Activated T-cell treated with anti-CD3 and anti-CD28 coated beads for 48 hours (primary cell): ENCODE measurements at regions not wholly inside any gene's neighbourhood (a gene's known extent, or its start where the extent isn't known, plus 50 kb on each side); places are given as distances from the start of the nearest gene placed in this dataset.

Experiments used
- DNase-seq: peaks from one replicate; pipeline ENCODE4 v3.0.0-alpha.2; 2020; ENCODE audit warnings: low read depth

DNA sequence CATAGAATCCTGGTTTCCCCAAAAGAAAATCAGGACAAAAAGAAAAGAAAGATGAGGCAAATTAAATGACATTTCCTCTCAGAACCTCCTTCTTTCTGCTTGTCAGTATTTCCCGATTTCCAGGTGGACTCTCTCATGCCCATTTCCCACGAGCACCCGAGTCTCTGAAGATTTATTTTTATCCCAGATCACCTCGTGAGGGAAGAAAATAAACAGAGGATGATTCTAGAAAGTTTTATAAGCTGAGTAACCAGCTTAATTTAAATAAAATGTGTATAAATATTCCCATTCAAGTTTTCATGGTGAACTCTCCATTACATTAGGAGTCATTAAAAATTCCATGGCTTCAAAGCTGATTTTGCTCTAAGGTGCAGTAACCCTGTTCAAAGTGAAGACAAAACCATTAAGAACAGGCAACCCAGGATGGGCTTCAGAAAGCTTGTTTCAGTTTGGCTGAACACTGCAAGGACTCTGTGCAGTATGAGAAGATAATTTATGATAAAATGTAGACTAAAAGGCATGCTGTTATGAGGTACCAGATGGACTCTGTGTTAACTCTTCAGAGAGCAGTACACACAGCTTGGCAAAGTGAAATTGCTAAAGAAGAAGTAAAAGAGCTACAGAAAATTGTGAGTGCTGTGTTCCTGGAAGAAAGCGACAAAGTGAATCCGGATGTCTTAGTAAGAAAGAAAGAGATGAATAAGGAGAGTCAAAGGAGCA lies 521.3 kb upstream of the LRRN3 start:
- DNase-seq, result no peak

DNA sequence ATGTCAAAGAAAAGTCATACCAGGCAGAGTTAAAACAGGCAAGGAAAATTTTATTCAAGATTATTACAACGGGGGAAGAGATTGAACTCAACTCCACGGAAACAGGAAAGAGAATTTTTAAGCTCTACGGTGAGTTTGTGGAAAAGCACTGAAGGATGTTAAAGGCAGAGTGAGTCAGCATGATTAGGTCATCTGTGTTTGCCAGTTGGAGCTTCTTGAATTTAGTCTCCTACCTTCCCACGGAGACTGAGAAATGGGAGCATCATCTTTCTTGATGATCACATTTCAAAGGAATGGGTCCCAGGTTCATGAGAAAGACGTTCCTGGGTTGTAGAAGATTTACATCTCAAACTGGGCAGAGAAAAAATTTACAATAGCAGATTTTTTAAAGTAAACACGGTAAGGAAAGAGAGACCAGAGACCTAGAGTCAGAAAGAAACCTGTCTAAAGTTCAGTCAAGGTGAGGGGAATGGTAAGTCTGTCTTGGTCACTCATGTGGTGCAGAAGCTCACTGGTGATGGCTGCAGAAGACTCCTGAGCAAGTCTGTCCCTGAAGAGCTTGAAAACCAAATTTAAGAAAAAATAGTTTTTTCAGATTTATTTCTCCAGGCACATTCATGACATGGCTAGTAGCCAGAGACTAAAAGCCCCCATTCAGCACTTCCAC lies 516.9 kb upstream of the LRRN3 start:
- DNase-seq, result no peak

DNA sequence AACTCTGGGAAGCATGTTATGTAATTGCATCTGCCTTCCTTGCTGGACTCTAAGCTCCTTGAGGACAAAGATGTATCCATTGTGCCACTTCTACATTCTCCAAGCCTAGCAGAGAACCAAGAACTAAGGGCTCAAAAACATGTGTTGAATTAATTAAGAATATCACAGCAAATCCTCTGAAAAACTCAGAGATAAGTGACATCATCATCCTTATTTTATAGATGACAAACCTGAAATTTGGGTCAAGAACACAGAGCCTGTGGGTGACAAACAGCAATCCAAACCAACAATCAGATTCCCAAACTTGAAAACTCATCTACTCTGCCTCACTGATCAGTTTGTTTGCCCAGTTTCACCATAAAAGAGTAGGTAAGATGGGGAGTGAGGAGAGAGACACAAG lies 503.6 kb upstream of the LRRN3 start:
- no peak for DNase-seq

DNA sequence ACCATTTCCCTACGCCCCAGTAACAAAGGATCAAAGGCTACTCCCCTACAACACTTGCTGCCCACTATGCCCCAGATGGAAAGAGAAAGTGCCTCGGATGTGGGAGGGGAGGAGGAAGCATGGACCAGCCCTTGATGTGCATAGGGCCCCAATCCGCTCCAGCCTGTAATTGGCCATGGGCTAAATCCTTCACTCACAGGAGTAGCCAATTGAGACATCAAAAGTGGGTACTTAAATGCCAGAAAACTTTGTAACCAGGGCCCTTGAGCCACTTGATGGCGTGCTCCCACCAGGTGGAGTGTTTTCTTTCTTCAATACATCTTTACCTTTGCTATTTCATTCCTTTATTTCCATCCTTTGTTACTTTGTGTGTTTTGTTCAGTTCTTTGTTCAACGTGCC lies 500.5 kb upstream of the LRRN3 start:
- no peak for DNase-seq

DNA sequence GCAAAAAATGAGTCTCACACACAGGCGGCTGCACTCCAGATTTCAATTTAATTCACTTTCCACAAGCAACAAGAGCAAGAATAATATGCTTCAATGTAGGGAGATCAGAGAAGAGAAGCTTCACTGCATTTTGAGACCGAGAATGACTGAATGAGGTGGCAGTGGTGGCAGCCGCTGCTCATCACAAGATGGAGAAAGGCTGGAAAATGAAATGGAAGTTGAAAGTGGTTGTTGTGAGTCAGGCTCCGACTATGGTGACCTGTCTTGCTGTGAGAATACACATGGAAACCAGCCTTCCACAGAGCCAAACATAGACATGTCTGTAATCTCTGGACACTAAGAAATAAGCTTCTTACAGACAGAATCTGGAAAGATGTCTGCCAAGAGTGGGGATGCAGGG lies 499.6 kb upstream of the LRRN3 start:
- DNase-seq, result peak; percentile 1

DNA sequence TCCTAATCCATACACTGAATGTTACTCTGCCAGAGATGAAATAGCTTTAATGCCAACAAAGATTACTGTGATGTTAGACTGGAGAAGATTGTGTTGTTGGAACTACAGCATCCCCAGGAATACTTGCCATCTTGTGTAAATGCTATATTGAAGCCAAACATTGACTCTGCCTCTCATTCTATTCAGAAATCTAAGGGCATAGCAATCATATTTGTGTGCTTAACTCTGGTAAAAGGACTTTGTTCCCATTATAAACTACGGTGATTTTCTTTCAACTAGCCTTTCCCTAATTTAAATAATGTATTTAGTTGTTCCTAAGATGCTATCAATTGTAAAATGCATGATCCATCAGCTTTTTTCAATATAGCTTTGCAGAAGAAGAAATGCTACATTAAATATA lies 498.4 kb upstream of the LRRN3 start:
- no peak for DNase-seq

DNA sequence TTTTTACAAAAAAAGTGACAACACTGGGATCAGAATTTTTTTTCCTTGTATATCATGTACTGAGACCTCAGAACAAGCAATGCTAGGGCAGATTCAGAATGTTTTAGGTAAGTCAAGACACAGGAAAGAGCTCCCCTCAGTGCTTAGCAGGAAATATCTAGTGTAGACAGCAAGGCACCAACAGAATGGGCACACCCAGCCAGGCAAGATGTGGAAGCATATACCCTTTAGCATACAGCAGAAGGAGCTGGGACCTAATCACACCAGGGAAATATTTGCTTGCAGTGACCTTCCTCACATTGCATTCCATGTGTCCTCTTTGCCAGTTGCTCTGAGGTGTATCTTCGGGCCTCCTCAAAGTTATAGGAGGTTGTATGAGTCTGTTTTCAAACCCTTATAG lies 497.6 kb upstream of the LRRN3 start:
- no peak for DNase-seq

DNA sequence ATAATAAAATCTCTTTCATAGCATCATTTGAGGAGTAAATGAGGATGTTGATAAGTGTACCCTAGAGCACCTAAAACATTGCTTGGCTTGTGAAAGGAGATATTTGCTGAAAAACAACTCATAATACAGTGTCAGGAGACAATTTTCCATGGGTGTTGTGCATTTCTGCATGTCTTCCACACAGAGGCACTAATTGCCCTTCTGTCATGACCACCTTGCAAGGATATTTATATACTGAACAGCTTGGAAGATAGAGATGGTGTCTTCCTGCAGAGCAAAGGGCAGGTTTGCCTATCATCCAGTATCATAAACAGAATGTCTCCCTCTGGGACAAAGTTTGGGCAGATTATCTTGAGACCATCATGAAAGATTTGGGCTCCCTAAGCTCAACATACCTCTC lies 495.2 kb upstream of the LRRN3 start:
- no peak for DNase-seq

DNA sequence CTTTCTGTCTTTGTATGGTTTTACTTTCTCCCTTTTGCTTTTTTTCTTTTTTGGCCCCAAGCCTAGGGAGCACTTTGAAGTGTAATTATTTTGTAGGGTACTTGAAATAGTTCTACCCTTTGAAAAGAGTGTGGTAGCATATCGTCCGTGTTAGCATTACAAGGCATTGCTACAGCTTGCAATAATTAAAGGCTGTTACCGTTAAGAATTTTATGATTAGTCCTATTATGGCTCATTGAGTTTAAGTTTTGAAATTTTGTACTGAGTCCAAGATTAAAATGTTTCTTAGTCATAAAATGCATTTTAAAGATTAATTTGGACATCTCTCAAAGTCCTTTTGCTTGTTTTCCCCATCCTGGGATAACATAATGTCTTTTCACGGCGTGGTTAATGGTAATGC lies 490.0 kb upstream of the LRRN3 start:
- no peak for DNase-seq

DNA sequence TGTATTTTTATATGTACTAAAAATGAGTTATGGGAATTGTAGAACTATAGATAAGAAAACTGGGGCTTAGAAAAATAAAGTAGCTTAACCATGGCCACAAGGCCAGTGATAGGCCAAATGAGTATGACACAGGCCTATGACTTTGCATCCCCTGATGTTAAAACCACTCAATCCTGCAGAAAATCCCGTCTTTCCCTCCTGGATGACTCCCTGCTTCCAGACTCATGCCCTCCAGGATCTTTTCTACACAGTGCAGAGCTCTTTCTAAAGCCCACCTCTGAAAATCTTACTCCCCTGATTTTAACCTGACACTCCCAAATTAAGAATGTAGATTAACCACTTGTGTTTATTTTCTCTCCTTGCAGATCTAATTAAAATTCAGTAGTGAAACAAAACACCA lies 489.2 kb upstream of the LRRN3 start:
- no peak for DNase-seq

DNA sequence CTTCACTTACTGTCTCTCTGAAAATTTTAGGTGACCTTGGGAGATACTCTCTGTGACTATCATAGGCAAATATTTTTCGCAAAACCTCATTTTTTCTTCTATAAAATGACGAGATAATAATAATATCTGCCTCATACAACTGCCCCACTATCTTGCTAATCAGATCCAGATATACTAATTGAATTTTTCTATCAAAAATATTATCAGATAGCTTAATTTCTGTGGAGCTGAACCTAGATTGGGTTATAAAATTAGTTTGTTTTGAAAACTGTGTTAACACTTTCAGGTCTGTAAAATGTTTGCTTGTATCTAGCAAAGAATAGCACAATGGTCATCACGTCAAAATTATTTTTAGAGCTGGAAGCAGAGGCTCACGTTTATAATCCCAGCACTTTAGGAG lies 486.7 kb upstream of the LRRN3 start:
- DNase-seq, result no peak

DNA sequence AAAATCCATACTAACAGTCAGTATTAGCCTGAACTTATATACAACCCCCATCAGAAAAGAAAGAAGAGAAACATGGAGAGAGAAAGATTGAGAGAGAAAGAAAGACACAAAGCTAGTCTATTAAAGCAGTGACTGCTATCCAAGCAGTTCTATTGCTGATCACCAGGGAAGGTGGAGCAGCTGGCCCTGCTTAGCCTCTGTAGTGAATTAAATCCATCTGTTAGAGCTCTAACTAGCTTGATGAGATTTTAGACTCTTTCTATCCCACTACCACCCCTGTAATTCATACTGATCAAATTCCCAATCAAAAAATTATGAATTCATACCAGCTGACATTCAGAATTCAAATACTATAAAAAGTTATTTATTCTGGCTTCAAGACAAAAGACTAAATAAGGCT lies 486.0 kb upstream of the LRRN3 start:
- no peak for DNase-seq

DNA sequence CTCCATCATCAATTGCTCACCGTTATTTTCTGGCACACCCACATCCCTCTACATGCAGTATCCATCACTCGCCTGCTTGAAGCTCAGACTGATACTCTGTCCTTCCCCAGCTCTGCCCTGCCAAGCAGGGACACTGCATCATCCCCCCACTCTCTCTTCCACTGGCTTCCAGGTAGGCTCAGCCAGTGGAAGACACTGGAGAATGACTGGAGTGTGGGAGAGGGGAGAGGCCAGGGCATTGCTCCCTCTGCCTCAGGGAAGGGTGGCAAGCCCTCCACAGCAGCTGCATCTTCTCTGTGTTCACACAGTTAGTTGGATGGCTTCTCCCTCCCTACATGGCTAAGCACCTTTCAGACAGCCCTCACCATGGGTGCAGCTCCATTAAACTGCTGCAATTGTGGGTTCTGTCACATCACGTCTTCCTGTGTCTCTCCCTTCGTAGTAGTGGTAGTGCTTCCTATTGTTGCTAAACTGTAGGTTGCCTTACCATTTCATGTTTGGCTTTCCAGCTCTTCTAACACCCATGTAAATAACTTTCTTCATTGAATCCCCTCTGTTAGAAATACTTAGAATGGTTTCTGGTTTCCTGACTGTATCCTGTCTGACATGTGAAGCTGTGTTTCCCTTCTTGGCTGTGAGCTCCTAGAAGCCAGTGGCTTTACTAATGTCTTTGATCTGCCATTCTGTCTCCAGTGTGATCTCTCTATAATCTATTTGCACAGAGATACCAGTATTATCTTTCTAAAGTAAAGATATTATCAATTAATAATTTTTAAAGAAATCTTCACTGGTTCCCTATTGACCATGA lies 483.7 kb upstream of the LRRN3 start:
- no peak for DNase-seq

DNA sequence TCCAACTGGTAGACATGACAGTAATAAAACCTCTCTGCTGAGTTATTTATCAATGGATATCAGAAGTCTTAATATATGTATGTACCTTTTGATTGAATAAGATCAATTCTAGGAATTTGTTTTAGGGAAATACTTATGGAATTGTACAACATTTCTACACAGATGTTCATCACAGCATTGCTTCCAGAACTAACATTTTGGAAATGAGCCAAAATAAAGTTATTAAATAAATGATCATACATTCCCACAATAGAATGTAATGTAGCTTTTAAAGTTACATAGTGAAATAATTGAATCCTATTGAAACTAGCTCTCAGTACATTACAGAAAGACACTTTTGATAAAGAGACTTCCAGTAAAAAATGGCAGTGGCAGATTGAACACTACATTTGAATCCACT lies 481.6 kb upstream of the LRRN3 start:
- no peak for DNase-seq

DNA sequence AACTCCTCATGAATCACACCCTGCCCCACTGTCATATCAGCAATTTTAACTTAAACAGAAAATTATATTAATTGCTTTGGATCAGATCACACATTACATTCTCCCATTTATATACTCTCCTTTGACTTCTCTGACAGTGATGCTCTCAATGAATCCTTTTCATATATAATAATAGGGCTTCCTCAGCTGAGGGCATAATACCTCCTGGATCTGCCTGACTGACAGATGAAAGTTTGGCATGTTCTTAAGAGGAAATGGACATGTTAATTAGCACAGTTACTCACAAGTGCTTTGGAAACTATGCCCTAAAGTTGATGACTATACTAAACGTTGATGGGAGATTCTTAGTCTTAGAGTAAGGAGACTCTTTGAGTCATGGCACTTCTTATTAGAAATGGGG lies 478.2 kb upstream of the LRRN3 start:
- no peak for DNase-seq
